ENCODE measurements at regions not wholly inside any gene's neighbourhood (a gene's known extent, or its start where the extent isn't known, plus 50 kb on each side); places are given as distances from the start of the nearest gene placed in this dataset.

- no peak overlapping the region for H3K4me3 ChIP-seq (ENCODE audit: low read depth, low read length)
- H3K27me3 ChIP-seq, result no peaks in the 10 kb centered on the region
- H3K4me1 ChIP-seq, result no peaks in the 10 kb centered on the region
- DNase-seq, result no peak
- no peaks in the 10 kb centered on the region for H3K9me3 ChIP-seq
- TF ChIP-seq CTCF (IDR thresholded peaks at IDR 0.05; ENCODE audit: low read depth, low read length), result no peak
- H3K36me3 ChIP-seq, result no peaks in the 10 kb centered on the region
Observed at GRCh38 chr2:82591718-82592117, 1867.4 kb downstream of the SUCLG1 start.

GRCh38 chr2:82576656-82577055 is 1882.4 kb downstream of the SUCLG1 start:
- no peak for TF ChIP-seq CTCF (IDR thresholded peaks at IDR 0.05; ENCODE audit: low read depth, low read length)
- no peaks in the 10 kb centered on the region for H3K9me3 ChIP-seq
- H3K36me3 ChIP-seq, result no peaks in the 10 kb centered on the region
- no peak for DNase-seq
- no peaks in the 10 kb centered on the region for H3K4me1 ChIP-seq
- no peaks in the 10 kb centered on the region for H3K27me3 ChIP-seq
- H3K4me3 ChIP-seq (ENCODE audit: low read depth, low read length), result no peak overlapping the region

GRCh38 chr2:82539280-82539621 is 1919.8 kb downstream of the SUCLG1 start:
- H3K9me3 ChIP-seq, result no peaks in the 10 kb centered on the region
- no peak overlapping the region for H3K4me3 ChIP-seq (ENCODE audit: low read depth, low read length)
- H3K27me3 ChIP-seq, result no peaks in the 10 kb centered on the region
- no peak for TF ChIP-seq CTCF (IDR thresholded peaks at IDR 0.05; ENCODE audit: low read depth, low read length)
- no peak for DNase-seq
- no peaks in the 10 kb centered on the region for H3K4me1 ChIP-seq
- no peaks in the 10 kb centered on the region for H3K36me3 ChIP-seq

GRCh38 chr2:82538590-82539279 is 1920.3 kb downstream of the SUCLG1 start:
- H3K9me3 ChIP-seq, result no peaks in the 10 kb centered on the region
- H3K36me3 ChIP-seq, result no peaks in the 10 kb centered on the region
- no peak for TF ChIP-seq CTCF (IDR thresholded peaks at IDR 0.05; ENCODE audit: low read depth, low read length)
- H3K4me3 ChIP-seq (ENCODE audit: low read depth, low read length), result no peak overlapping the region
- H3K27me3 ChIP-seq, result no peaks in the 10 kb centered on the region
- DNase-seq, result no peak
- H3K4me1 ChIP-seq, result no peaks in the 10 kb centered on the region

GRCh38 chr2:82528288-82528687 is 1930.8 kb downstream of the SUCLG1 start:
- DNase-seq, result no peak
- TF ChIP-seq CTCF (IDR thresholded peaks at IDR 0.05; ENCODE audit: low read depth, low read length), result no peak
- H3K27me3 ChIP-seq, result no peaks in the 10 kb centered on the region
- H3K36me3 ChIP-seq, result no peaks in the 10 kb centered on the region
- H3K4me3 ChIP-seq (ENCODE audit: low read depth, low read length), result no peak overlapping the region
- no peaks in the 10 kb centered on the region for H3K4me1 ChIP-seq
- no peaks in the 10 kb centered on the region for H3K9me3 ChIP-seq

GRCh38 chr2:82527124-82527523 is 1932.0 kb downstream of the SUCLG1 start:
- no peak for DNase-seq
- no peak for TF ChIP-seq CTCF (IDR thresholded peaks at IDR 0.05; ENCODE audit: low read depth, low read length)
- H3K27me3 ChIP-seq, result no peaks in the 10 kb centered on the region
- no peaks in the 10 kb centered on the region for H3K4me1 ChIP-seq
- H3K4me3 ChIP-seq (ENCODE audit: low read depth, low read length), result no peak overlapping the region
- no peaks in the 10 kb centered on the region for H3K36me3 ChIP-seq
- no peaks in the 10 kb centered on the region for H3K9me3 ChIP-seq
